ENCODE measurements at regions not wholly inside any gene's neighbourhood (a gene's known extent, or its start where the extent isn't known, plus 50 kb on each side); places are given as distances from the start of the nearest gene placed in this dataset.

DNA sequence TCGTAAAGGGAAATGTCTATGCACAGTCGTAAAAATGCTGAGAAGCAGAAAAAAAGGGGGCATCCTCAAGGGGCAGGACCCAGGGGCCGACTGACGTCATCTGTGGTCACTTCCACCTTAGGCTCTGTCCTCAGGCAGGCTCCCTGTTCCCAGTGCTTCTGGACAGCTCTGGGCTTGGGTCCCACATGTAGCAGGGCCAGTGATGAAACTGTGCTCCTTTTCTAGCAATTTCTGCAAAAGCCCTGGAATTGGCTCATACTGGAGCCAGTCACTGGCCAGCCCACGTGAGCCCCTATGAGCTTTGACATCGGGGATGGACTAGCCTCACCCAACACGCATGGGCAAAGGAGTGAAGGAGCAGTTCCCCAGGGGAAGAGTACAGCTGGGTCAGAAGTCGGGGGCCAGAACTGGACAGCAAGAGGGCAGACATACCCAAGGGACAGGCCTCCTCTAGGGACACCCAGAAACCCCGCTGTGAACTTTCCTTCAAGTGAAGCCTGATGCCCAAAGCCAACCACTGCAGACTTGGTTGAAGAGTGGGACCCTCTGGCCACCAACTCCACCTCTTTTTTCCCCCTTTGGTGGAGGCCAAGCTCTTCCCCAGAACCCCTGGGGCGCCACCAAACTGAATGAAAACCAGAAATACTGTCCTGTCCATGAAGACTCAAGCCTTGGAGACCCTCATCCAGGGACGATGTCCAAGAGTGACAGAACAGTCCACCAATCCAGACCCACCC is 1349.0 kb downstream of the BRD1 start:
- no peak for DNase-seq

DNA sequence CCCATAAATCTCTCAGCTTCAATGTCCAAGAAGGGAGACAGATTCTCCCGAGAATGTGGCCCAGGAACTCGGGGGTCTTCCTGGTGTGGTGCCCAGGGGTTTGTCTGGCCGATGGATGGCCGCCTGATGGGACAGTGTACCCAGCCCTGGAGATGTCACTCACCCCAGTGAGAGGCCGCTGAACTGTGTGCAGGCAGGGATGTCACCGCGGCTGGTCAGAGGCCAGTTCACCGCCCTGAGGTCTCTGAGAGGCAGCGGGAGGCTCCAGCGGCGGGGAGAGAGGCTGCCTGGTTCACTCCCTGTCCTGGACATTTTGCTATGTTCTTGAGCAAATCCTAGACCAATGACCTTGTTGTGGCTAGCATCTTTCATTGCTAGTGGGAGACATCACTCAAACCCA is 1349.5 kb downstream of the BRD1 start:
- DNase-seq = no peak

DNA sequence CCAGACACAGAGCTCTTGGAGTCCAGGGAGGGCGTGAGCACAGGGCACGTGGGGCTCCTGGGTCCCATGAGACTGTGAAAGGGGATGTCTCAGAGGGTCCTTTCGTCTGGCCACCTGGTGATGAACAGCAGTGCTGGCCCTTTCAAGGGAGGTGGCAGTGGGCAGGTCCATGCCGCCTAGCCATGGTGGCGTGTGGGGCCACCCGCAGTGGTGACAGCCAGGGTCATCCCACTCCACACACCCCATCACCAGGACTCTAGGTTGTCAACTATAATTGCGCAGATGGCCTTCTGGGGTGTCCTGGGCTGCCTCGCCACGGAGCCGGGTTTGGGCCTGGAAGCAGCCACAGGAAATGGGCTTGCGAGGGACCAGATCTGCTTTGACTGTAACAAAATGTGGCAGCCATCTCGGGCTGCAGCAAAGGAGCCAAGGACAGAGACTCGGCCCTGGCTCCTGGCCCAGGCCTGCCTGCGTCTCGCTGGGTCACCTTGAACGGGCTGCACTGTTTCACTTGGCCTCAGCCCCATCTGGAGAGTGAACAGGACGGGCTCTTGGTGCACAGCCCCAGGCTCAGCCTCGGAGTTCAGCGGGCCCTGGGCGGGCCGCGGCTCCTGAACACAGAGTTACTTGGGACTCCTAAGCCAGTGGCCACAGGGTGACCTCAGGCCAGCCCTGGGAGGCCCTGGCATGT is 1350.5 kb downstream of the BRD1 start:
- DNase-seq = no peak

DNA sequence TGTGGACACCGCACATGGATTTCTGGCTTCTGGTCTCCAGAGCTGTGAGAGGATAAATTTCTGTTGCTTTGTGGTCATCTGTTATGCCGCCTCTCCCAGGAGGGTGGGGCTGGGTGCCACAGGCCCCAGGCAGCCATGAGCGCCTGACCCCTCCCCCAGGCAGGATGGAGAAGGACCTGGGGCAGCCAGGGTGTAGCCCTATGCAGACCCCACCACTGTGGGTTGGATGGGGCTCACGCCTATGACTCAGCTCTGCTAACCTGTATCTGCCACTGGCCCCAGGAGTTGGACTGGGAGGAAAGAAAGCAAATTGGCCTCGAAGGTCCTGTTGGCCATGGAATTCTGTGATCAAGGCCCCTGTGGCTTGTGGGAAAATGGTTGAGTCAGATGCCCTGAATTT is 1351.1 kb downstream of the BRD1 start:
- no peak for DNase-seq

DNA sequence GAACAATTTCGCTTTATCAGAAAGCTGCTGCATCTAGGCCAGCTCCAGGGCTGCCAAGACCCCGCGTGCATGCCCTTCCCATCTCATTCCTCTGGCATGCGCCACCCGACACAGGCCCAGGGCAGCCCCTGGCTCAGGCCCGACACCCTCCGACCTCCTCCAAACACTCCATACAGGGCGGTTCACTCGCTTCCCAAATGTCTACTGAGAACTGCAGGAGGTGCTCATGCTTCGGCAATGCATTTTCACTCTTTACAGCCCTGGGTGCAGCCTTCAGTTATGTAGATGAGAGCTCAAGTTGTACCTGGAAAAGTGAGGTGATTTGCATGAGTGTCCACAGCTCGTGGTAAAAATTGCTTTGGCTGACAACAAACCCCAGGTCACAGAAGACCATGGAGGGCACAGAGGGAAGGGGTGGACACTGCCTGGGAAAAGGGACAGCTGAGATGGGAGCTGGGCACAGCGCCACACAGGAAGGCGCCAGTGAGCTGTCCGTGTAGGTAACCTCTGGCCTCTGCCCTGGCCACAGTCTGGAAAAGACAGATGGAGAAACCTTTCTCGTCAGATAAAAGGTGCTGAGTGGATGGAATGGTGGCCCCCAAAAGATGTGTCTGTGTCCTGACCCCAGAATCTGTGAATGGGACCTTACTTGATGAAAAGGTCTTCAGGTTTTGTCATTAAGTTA is 1351.9 kb downstream of the BRD1 start:
- DNase-seq = no peak

DNA sequence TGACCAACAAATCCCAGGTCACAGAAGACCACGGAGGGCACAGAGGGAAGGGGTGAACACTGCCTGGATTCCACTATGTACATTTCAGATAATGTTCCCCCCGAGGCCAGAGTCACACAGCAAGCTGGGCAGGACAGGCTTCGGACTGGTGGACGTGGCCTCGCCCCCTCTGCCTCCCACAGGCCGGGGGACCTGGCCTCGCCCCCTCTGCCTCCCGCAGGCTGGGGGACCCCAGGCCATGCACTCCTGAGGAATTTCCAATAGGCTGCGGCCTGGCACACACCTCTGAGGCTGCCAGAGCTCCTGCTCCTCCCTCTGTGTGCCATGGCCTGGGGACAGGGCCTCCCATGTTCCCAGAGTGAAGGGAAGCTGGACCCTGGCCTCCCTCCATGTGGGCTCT is 1352.8 kb downstream of the BRD1 start:
- DNase-seq = no peak

DNA sequence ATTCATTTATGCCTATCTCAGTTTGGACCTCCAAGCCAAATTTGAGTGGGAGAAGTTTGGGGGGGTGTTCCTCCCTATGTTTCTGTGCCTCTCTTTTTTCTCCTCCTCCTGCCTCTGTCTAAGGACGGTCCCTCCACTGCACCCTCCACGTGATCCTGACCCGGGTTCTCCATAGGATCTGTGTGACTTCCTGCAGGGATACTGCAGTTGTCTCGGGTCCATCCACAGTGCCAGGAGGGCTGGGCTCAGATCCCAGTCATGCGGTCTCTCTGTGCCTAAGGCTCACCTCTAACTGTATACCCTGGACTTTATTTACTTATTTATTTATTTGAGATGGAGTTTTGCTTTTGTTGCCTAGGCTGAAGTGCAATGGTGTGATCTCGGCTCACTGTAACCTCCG is 1354.5 kb downstream of the BRD1 start:
- DNase-seq = no peak

DNA sequence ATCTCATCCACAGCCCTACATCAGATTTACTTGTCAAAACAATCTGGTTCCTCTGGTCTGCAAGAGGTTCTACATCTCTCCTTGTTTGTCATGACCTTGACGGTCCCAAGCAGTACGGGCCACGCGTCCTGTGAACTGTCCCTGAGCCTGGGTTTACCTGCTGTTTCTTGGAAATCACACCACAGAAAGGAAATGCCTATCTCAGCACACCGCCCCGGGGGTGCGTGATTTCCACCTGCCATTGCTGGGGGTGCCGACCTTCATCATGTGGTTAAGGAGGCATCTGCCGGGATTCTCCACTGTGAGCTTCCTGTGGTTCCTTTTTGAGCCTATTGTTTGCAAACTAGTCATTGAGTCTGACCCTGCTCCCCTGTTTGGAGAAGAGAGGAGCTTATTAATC is 1363.4 kb downstream of the BRD1 start:
- DNase-seq = no peak

DNA sequence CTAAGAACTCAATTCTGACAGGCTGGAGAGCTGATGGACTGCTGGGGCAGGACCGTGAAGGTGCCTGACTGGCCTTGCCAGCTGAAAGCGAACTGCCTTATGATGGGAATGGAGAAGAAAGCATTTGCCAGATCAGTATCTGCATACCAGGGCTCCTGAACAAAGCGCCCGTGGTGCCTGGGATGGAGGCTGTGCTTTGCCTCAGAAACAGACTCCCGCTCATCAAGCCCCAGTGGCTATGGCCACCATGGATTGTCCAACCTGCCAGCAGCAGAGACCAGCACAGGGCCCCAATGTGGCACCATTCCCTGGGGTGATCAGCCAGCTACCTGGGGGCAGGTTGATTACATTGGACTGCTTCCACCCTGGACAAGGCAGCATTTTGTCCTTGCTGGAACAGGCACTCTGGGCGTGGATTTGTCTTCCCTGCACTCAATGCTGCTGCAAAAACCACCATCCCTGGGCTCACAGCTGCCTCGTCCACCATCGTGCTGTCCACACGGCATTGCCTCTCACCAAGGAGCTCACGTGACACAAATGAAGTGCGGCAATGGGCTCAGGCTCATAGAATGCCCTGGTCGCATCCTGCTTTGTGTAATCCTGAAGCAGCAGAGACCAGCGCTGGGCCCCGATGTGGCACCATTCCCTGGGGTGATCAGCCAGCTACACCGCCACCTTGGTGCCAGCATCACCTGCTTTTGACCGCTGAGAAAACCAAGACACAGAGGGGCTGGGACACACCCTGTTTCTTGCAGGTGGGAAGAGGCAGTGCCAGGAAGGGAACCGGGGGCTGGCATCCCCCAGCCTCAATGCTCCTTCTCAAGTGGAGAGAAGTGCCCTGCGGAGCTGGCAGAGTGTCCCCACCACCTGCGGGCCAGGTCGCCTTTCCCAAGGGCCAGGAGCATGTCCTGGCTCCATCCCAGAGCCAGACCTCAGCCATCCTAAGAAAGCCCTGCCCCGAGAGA is 1367.5 kb downstream of the BRD1 start:
- DNase-seq = no peak

DNA sequence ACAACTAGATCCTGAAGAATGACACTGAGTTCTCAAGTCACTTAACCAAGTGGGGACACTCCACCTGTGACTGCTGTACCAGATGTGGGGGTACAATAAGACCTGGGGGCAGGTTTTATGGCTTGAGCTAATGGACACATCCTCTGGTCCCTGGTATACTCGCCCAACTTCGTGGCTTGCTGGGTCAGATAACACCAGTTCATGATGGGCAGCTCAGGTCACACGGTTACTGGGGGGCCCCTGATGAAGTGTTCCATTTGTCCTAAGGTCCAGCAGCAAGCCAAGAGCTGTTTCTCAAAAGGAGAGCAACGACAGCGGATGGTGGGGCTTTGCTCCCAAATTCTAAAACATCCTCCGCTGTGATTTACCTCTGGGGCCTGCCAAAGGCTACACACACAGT is 1368.4 kb downstream of the BRD1 start:
- no peak for DNase-seq

DNA sequence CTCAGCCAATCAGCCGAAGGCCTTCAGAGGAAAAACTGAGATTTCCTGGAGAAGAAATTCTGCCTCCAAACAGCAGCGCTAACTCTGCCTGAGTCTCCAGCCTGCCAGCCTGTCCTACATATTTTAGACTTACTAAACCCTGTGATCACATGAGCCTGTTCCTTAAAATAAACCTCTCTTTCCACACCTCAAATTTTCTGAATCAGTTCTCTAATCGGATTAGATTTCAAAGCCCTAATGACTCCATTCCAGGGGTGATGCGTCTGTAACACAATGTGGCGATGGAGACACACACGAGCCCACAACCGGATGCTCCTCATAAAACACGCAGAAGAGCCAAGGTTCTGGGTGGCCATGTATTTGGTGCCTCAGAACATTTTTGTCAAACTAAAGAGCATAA is 1371.2 kb downstream of the BRD1 start:
- DNase-seq = no peak

DNA sequence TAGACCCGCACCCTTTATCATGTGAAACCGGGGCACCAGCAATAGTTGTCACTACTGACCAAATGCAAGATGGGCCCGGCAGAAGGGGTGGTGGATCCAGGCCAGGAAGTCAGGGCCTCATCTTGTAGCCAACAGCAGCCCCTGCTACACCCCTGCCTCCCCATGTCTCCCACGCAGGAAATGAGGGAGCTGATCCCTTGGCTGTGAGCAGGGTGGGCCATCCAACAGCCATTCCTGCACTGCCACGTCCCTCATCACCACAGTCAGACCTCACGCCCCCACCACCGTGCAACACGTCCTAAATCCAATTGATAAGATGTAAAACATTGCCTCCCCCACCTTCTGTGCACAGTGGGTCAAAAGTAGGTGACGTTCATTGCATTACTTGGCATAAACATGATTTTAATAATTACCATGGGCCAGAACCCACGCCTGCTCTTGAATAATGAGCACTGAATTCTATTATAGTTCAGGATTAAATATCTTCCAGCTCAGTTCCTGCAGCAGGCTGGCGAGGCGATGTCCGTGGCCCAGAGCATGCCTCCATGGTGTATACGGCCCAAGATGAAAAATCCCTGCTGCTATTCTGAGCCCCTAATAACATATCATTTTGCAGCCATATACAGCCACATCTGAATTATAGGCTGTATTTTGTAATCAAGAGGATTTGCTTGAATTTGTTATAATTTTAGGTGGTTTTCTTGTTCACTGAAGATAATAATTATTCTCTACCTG is 1373.8 kb downstream of the BRD1 start:
- no peak for DNase-seq

DNA sequence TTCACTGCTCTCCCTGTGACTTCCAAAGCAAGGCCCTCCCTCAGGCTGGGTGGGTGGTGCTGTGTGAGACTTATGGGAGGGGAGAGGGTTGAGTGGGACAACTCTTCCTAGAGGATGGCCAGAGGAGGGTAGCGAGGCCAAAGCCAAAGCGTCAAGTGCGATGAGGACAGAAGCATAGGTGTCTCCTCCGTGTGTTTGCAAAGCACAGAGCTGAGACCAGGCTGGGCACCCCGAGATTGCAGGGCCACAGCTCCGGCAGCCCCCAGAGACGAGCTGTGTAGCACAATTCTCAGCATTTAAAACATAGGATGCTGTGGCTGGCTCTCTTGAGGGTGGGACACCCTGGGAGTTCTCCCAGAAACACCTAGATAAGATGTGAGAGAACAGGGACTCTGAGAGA is 1374.5 kb downstream of the BRD1 start:
- DNase-seq = no peak

DNA sequence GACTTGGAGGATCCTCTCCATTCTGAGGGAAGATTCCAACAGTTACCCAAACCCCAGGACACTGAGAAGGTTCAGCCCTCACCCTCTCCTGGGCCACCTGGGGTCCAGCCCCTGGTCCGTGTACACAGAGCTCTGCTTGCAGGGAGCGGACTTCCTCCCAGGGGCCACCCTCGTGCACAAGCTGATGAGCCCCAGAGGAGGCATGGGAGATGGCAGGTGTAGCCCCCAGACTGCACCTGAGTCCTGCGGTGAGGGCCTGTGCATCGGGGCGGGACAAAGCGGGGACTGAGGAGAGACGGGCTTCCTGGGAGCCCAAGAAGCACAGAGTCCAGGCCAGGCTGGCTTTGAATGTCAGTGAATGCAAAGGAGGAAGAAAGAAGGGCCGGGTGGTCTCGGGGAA is 1374.9 kb downstream of the BRD1 start:
- DNase-seq = no peak

DNA sequence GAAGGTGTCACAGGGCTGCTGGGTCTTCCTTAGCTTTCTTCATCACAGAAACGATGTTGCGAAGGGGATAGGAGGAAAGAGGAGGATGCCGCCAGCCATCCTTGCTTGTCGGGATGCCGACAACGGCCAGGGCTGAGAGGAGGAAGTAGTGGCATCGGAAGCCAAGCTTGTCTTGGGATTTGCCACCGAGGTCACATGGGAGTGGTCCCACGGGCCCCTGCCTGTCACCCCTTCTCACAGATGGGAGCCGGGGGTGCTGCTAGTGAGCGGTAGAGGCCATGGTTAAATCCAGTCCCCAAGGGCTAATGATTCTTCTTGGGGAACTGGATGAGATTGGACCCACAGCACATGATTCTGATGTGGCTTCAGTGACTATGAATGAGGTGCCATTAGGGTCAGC is 1375.8 kb downstream of the BRD1 start:
- no peak for DNase-seq

DNA sequence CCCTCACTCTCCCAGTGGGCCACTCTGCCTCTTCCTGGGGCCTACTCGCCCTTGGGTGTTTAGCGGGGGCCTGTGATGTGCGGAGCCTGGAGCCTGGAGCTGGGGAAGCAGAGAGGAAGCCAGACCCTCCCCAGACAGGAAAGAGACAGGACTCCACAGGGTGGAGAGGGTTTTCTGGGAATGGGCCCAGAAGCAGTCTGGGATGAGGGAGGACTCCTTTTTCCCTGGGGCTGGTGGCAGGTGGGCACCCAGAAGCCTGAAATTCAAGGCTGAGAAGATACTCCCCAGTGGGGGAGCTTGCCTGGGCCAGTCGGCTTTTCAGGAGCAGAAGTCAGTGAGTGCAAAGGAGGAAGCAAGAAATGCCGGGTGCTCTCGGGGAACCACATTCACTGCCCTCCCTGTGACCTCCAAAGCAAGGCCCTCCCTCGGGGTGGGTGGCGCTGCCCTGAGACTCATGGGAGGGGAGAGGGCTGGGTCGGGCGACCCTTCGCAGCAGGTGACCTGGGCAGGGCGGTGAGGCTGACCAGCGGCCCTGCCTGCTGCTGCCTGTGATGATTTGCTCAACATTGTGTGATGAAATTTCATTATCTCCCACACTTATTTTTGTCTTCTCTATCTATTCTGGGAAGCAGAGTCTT is 1377.4 kb downstream of the BRD1 start:
- DNase-seq = no peak

DNA sequence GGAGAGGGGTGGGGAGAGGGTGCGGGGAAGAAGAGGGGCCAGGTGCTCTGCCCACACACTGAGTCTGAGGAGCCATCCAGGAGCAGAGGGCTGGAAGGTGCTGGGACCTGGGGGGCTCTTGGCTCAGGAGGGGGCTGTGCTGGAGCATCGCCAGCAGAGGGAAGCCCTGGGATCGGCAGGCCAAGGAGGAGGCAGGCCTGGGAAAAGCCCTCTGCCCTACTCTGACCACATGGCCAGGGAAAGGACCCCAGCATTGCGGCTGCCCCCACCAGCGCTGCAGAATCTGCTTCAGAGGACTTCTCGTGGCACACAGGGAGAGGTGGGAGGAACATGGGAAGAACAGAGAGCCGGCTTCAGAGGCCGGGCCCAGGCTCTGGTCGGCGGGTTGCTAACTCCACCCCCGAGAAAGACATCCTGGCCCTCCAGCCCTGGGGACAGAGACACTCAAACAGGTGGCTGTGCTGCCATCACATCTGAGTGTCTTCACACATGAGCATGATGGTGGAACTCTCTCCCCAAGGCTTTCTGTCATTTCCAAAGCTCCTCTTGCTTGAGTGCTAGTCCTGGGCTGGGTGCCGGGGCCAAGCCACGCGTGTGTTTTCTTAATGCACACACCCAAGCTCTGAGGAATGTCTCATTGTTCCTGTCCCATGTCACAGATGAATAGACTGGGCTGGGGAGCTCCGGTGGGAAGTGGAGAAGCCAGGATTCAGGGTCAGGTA is 1378.0 kb downstream of the BRD1 start:
- no peak for DNase-seq

DNA sequence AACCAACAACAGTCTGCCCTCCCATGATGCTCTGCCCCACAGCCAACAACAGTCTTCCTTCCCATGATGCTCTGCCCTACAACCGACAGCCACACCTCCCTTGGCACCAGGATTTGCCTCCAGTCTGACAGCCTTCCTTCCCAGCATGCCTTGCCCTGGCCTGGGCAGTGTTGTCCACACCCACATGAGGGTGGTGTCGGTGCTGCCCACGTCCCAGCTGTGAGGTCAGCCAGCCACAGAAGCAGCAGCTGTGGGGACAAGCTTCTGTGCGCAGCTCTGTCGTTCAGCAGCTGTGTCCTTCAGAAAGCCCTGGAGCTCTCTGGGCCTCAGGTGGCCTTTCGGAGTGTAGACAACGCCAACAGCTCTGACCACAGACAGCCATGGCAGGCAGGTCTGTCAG is 1378.9 kb downstream of the BRD1 start:
- no peak for DNase-seq

DNA sequence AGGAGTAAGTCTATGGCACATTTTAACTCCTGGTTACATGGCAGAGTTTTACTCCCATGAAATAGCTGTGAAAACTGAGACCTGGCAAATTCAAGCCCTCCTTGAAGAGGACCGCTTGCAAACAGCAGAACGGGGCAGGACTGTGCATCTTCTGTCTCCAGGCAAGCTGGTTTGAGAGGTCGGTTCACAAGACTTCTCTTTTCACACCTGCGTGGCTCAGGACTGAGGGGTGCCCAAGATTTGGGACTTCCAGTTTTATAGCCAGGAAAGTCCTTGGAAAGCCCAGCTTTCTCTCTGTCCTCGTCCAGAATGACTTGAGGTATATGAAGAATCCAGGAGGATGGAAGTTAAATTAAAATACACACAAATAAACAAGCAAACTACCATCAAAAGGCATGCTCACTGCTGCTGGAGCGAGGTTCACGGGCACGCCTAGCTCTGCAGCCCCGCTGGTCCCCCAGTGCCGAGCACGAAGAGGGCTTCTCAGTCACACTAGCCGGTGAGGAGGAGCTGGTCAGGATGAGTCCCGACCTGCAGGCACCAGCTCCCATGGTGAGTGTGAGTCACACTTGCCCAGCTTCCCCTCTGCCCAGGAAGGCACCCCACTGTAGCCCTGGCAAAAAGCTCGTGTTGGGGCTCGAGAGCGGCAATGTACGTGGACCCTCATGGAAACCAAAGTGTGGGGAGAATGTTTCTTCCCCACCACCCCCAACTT is 1382.4 kb downstream of the BRD1 start:
- no peak for DNase-seq

DNA sequence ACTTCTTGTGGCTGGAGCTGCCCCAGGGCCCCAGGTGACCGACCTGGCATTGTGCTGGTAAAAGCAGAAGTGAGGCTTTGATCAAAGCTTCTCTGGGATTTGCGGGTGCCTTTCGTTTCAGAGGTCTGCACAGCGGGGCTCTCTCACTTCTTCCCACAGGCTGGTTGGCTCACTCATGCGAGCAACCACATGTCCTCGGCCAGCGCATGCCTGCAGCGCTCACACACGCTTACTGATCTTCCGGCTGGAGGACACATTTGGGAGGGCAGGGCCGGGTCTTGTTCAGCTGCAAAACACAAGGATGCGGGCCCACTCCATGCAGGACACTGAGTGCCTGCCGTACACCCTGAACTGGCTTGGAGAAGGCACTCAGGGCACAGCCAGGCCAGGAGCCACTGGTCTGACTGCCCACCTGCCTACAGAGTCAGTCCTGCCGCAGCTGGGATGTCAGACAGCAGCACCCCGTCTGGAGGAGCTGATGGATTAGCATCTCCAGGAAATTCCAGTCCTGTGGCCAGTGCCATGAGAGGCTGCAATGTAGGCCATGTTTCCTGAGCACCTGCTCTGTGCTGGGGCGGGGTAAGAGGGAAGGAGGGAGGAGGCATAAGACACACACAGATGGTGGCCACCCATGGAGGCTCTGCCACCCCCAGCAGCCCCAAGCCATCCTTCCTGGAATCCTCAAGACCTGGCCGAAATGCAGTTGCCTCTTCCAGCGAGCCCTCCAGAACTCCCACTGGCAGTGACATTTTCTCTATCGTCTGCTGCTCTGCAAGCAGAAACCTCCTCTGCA is 1383.2 kb downstream of the BRD1 start:
- no peak for DNase-seq
